ENCODE measurements at regions not wholly inside any gene's neighbourhood (a gene's known extent, or its start where the extent isn't known, plus 50 kb on each side); places are given as distances from the start of the nearest gene placed in this dataset.

DNA sequence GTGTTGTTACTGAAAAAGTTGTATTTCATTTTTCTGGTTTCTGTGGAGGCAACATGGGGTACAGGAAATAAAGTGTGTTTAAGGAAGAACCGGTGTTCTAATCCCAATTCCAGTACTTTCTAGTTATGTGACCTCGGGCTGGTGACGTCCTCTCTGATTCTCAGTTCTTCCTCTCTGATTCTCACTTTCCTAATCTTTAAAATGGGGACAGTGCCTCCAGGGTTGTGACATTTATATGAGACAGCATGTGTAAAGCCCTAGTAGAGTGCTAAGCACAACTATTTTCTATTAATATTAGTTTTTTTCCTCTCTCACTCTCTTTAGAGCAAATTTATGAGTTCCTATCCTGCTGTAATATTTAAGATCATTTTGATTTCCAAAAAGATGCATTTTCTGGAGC is 50.9 kb upstream of the PTPDC1 start:
- peaks cover 2% of the 10 kb centered on the region; the same call in 1 of the 2 replicates for H3K27me3 Mint-ChIP-seq (ENCODE audit: insufficient read depth)
- DNase-seq: no peak

DNA sequence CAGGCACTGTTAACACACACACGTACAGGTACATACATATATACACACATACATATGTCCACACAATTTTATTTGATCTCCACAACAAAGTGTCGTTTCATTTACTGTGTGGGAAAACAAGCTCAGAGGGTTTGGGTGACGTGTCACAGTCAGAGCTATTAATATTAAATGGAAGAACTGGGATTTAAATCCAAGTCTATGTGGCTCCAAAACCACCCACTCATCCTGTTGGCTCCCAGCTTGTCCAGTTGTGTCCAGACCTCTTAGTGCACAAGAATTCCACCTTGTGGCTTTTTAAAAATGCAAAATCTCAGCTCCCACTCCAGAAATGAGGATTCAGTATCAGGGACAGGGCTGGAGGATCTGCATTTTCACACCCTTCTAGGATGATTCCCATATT is 52.3 kb upstream of the PTPDC1 start:
- Mint-ChIP-seq H3K4me3 (peak overlapping the region; percentile 99; the same call in 1 of the 2 replicates), H3K4me1 (ENCODE audit: low read depth) (peaks cover 26% of the 10 kb centered on the region), H3K36me3 (ENCODE audit: low read depth) (no peaks in the 10 kb centered on the region), H3K9me3 (no peaks in the 10 kb centered on the region), H3K27me3 (ENCODE audit: insufficient read depth) (peaks cover 2% of the 10 kb centered on the region; the same call in 1 of the 2 replicates), H3K27ac (no peak overlapping the region; the same call in 1 of the 2 replicates)
- TF ChIP-seq, protein P1, sequence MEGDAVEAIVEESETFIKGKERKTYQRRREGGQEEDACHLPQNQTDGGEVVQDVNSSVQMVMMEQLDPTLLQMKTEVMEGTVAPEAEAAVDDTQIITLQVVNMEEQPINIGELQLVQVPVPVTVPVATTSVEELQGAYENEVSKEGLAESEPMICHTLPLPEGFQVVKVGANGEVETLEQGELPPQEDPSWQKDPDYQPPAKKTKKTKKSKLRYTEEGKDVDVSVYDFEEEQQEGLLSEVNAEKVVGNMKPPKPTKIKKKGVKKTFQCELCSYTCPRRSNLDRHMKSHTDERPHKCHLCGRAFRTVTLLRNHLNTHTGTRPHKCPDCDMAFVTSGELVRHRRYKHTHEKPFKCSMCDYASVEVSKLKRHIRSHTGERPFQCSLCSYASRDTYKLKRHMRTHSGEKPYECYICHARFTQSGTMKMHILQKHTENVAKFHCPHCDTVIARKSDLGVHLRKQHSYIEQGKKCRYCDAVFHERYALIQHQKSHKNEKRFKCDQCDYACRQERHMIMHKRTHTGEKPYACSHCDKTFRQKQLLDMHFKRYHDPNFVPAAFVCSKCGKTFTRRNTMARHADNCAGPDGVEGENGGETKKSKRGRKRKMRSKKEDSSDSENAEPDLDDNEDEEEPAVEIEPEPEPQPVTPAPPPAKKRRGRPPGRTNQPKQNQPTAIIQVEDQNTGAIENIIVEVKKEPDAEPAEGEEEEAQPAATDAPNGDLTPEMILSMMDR (IDR thresholded peaks at IDR 0.05): no peak
- no peak for DNase-seq

More for the DNA sequence above, 50.9 kb upstream of the PTPDC1 start:
- Mint-ChIP-seq H3K9me3 (no peaks in the 10 kb centered on the region), H3K27ac (no peak overlapping the region), H3K36me3 (ENCODE audit: low read depth) (no peaks in the 10 kb centered on the region), H3K4me3 (no peak overlapping the region), H3K4me1 (ENCODE audit: low read depth) (peaks cover 26% of the 10 kb centered on the region)
- TF ChIP-seq, protein P1 (IDR thresholded peaks at IDR 0.05): no peak

DNA sequence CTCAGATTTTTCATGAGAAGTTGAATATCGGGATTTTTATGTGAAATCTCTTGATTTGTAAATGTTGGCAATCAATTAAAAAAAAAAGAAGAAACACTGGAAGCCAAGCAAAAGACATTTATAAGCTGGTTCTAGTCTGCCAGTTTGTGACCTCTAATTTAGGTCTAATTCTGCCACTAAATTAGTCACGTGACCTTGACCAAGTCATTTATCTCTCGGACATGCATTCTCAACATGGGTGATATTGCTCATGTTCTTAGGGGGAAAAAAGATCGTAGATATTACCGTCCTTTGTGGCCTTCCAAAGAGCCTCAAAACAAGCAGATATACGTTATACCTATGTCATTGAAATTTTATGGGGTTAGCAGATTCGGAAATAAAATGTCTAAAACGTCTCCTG is 52.9 kb upstream of the PTPDC1 start:
- TF ChIP-seq, protein P1 (IDR thresholded peaks at IDR 0.05): no peak
- Mint-ChIP-seq H3K36me3 (ENCODE audit: low read depth) (no peaks in the 10 kb centered on the region), H3K4me3 (peak overlapping the region; percentile 99), H3K9me3 (peaks cover 3% of the 10 kb centered on the region), H3K4me1 (ENCODE audit: low read depth) (peaks cover 26% of the 10 kb centered on the region), H3K27ac (peak overlapping the region; percentile 86), H3K27me3 (ENCODE audit: insufficient read depth) (peaks cover 2% of the 10 kb centered on the region; the same call in 1 of the 2 replicates)
- DNase-seq: no peak

DNA sequence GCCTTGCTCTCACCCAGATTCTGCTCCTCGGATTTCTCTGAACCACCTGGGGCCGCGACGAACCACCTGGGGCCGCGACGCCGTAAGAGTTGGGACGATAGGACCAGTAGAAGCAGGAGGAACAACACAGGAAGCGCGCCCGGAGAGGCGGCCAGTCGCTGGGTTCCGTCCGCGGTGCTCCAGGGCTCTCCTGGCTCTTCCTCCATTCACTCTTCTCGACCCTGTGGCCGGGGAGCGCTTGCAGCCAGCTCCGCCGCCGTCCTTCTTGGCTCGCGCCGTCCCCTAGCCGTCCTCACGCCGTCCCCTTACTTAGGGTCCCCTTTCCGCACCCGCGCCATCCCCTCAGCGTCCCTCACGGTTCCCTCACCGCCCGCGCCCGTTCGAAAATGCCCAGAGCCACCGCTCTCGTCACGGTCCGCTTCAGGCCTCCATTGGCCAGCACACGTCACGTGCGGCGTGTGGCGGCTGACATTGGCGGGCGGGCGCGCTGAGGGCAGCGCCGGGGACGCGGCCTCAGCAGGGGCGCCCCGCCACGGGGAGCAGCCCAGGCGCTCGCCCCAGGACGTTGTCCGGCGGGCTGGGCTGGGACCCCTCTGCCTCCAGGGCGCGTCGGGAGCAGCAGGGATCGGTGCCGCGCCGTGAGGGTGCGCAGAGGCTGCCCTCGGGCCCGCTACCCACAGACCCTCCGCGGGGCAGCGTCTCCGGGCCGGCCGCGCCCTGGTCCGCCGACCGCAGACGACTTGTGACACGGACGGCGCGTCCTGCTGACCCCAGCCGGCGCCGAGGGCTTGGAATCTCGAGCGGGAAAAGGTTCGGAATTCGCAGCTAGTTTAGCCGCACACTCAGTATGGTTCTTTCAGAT is 53.7 kb upstream of the PTPDC1 start:
- Mint-ChIP-seq H3K4me3 (peak overlapping the region; percentile 99), H3K9me3 (peaks cover 6% of the 10 kb centered on the region)

DNA sequence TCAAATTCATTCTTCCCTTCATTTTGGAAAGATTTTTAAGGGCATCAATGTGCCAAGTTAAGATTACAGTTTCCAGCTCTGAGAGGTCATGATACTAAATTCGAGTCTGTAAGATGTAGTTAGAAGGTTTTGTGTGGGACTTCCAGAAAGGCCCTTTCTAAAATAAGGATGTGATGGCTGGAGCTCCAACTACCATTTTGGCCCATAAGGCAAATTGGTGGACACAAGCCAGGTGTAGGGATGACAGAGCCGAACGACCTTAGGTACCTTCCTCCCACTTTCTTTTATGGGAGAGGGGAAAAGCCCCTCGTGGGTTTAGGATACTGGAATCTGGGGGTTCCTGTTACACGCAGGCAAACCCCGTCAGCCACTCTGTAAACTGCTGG is 54.3 kb upstream of the PTPDC1 start:
- H3K9me3 Mint-ChIP-seq: peaks cover 9% of the 10 kb centered on the region
- TF ChIP-seq, protein P1 (IDR thresholded peaks at IDR 0.05): no peak
- H3K4me1 Mint-ChIP-seq (ENCODE audit: low read depth): peaks cover 26% of the 10 kb centered on the region
- peaks cover 2% of the 10 kb centered on the region; the same call in 1 of the 2 replicates for H3K27me3 Mint-ChIP-seq (ENCODE audit: insufficient read depth)
- H3K36me3 Mint-ChIP-seq (ENCODE audit: low read depth): no peaks in the 10 kb centered on the region
- H3K27ac Mint-ChIP-seq: peak overlapping the region; percentile 98
- H3K4me3 Mint-ChIP-seq: peak overlapping the region; percentile 99
- DNase-seq: no peak

More for the DNA sequence above, 53.7 kb upstream of the PTPDC1 start:
- peak overlapping the region; percentile 98 for H3K27ac Mint-ChIP-seq
- DNase-seq: peak; percentile 72
- peaks cover 2% of the 10 kb centered on the region; the same call in 1 of the 2 replicates for H3K27me3 Mint-ChIP-seq (ENCODE audit: insufficient read depth)
- peaks cover 26% of the 10 kb centered on the region for H3K4me1 Mint-ChIP-seq (ENCODE audit: low read depth)
- TF ChIP-seq, protein P1 (IDR thresholded peaks at IDR 0.05): peak; percentile 13; the same call in 1 of the 2 replicates
- H3K36me3 Mint-ChIP-seq (ENCODE audit: low read depth): no peaks in the 10 kb centered on the region

All from HFFc6 (cell line).